Activated T-cell treated with anti-CD3 and anti-CD28 coated beads, Interleukin-2, amount 50 U/mL, for 4 hours (primary cell): ENCODE measurements at regions not wholly inside any gene's neighbourhood (a gene's known extent, or its start where the extent isn't known, plus 50 kb on each side); places are given as distances from the start of the nearest gene placed in this dataset.

Experiments
- ATAC-seq, 2 donors: fragments of 200-7000 bp; cut with Tn5 transposase; one replicate each; pipeline ENCODE4 v1.10.0; 2021
- DNase-seq: peaks from one replicate; pipeline ENCODE4 v3.0.0-alpha.2; 2020
- H3K27me3 Mint-ChIP-seq: one replicate; pipeline ENCODE4 v1.8.0; 2021; ENCODE audit warnings: low read depth, mixed read lengths
- H3K36me3 Mint-ChIP-seq: one replicate; pipeline ENCODE4 v1.8.0; 2022; ENCODE audit warnings: mixed read lengths; ENCODE audit not compliant: insufficient read depth
- H3K4me1 Mint-ChIP-seq: one replicate; pipeline ENCODE4 v1.8.0; 2021; ENCODE audit warnings: low read depth, mixed read lengths
- H3K4me3 Mint-ChIP-seq: one replicate; pipeline ENCODE4 v1.8.0; 2021; ENCODE audit warnings: mild to moderate bottlenecking, moderate library complexity, mixed read lengths
- H3K9me3 Mint-ChIP-seq: one replicate; pipeline ENCODE4 v1.8.0; 2021; ENCODE audit warnings: mixed read lengths

DNA sequence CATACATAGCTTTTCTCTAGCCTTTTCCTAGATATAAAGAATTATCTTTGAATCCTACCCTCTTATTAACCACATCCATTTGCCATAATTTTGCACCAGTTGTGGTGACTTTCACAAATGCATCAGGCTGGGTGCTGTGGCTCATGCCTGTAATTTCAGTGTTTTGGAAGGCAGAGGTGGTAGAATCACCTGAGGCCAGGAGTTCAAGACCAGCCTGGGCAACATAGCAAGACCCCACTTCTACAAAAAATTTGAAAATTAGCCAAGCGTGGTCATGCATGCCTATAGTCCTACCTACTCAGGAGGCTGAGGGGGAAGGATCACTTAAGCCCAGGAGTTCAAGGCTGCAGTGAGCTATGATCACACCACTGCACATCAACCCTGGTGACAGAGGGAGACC lies 672.4 kb upstream of the CHAC2 start:
- Mint-ChIP-seq H3K9me3 (no peaks in the 10 kb centered on the region), H3K36me3 (no peaks in the 10 kb centered on the region), H3K4me1 (no peaks in the 10 kb centered on the region), H3K27me3 (no peaks in the 10 kb centered on the region), H3K4me3 (no peak overlapping the region)
- DNase-seq: no peak
- ATAC-seq: no peak

GRCh38 chr2:53093355-53093754 lies 674.2 kb upstream of the CHAC2 start:
- no peaks in the 10 kb centered on the region for H3K27me3 Mint-ChIP-seq
- no peak for ATAC-seq
- H3K9me3 Mint-ChIP-seq: no peaks in the 10 kb centered on the region
- no peak overlapping the region for H3K4me3 Mint-ChIP-seq
- DNase-seq: no peak
- no peaks in the 10 kb centered on the region for H3K4me1 Mint-ChIP-seq
- no peaks in the 10 kb centered on the region for H3K36me3 Mint-ChIP-seq

DNA sequence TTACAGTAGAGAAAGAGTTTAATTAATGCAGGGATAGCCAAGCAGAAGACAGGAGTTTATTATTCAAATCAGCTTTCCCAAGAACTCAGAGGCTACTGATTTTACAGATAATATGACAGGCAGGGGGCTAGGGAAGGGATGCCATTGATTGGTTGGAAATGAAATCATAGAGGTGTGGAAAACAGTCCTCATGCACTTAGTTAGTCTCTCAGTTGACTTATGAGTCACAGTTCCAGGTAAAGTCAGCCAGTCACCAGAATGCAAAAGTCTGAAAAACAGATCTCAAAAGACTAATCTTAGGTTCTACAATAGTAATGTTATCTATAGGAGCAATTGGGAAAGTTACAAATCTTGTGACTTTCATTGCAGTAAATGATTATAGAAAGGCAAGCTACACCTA lies 676.4 kb upstream of the CHAC2 start:
- ATAC-seq (no peak), DNase-seq (no peak)
- H3K4me3 Mint-ChIP-seq: no peak overlapping the region
- no peaks in the 10 kb centered on the region for H3K36me3 Mint-ChIP-seq
- no peaks in the 10 kb centered on the region for H3K9me3 Mint-ChIP-seq
- H3K27me3 Mint-ChIP-seq: no peaks in the 10 kb centered on the region
- H3K4me1 Mint-ChIP-seq: no peaks in the 10 kb centered on the region

GRCh38 chr2:53087874-53088461 lies 679.6 kb upstream of the CHAC2 start:
- no peak for DNase-seq
- H3K9me3 Mint-ChIP-seq: peaks cover 3% of the 10 kb centered on the region

DNA sequence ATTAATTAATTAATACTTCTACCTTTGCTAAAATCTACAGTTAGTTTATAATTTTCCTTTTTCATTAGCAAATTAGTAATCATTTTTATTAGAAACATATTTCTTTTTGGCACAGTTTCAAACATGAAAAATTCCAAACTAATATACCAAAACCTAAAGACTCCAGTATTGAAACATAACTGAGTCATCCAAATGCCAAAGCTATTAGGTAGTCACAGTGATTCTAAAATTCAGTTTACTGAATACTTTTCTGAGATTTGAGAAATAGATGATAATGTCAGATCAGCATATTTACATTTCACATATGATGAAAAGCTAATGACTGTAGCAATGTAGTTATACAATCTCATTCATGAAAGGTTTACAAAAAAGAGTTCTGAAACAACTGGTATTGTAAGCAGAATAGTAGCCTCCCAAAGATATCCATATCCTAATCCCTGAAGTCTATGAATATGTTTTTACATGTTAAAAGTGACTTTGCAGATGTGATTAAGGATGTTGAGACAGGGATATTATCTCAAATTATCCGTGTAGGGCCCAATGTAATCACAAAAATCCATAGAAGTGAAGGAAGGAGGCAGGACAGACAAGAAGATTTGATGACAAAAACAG lies 680.2 kb upstream of the CHAC2 start:
- Mint-ChIP-seq H3K4me1 (no peaks in the 10 kb centered on the region), H3K9me3 (peaks cover 3% of the 10 kb centered on the region), H3K4me3 (no peak overlapping the region)

More at GRCh38 chr2:53087874-53088461, 679.6 kb upstream of the CHAC2 start:
- H3K36me3 Mint-ChIP-seq: no peaks in the 10 kb centered on the region
- H3K27me3 Mint-ChIP-seq: no peaks in the 10 kb centered on the region
- H3K4me1 Mint-ChIP-seq: no peaks in the 10 kb centered on the region
- no peak for ATAC-seq
- H3K4me3 Mint-ChIP-seq: no peak overlapping the region

GRCh38 chr2:53077413-53077812 lies 690.2 kb upstream of the CHAC2 start:
- peaks cover 11% of the 10 kb centered on the region for H3K9me3 Mint-ChIP-seq
- ATAC-seq: no peak
- DNase-seq: no peak
- H3K4me3 Mint-ChIP-seq: no peak overlapping the region
- no peaks in the 10 kb centered on the region for H3K36me3 Mint-ChIP-seq
- no peaks in the 10 kb centered on the region for H3K27me3 Mint-ChIP-seq
- no peaks in the 10 kb centered on the region for H3K4me1 Mint-ChIP-seq

More for the DNA sequence above, 680.2 kb upstream of the CHAC2 start:
- no peaks in the 10 kb centered on the region for H3K36me3 Mint-ChIP-seq
- DNase-seq (no peak), ATAC-seq (no peak)
- no peaks in the 10 kb centered on the region for H3K27me3 Mint-ChIP-seq

DNA sequence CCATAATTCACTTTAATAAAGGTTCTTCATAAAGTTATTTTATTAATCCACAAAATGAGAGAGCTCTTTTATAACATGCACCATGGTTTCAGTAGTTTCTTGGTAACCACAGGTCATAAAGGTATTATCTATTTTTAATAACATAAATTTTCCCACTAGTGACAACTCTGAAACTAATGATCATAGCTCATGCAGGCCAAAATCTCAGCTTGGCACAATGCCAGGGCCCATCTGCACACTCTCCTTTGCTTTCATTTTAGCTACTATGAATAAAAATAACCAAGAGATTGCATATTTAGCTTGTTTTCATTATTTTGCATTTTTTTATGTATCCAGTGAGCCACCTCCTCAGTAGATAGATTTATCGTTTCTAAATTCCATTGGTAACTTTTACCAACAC lies 691.8 kb upstream of the CHAC2 start:
- no peaks in the 10 kb centered on the region for H3K27me3 Mint-ChIP-seq
- H3K4me3 Mint-ChIP-seq: no peak overlapping the region
- DNase-seq (no peak), ATAC-seq (no peak)
- H3K9me3 Mint-ChIP-seq: peaks cover 4% of the 10 kb centered on the region
- H3K4me1 Mint-ChIP-seq: no peaks in the 10 kb centered on the region
- H3K36me3 Mint-ChIP-seq: no peaks in the 10 kb centered on the region

DNA sequence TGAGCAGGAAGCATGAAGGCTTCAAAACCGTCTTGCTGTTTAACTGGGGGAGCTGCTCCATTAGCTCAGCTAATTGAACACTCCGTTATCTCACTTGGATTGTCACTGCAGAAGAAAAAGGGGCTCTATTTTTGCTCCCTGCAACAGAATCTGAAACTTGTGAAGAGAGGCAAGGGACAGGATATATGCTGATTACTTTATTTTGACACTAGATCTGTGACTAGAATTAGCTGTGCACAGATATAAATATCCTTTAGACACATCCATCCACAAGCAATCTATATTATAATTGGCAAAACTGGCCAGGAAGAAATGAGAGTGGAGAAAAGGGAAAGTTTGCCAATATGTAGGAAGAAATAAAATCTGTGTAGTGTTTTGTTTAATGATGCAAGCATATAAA lies 700.1 kb upstream of the CHAC2 start:
- Mint-ChIP-seq H3K36me3 (no peaks in the 10 kb centered on the region), H3K4me1 (no peaks in the 10 kb centered on the region), H3K9me3 (peaks cover 9% of the 10 kb centered on the region), H3K27me3 (no peaks in the 10 kb centered on the region), H3K4me3 (no peak overlapping the region)
- ATAC-seq (no peak), DNase-seq (no peak)

DNA sequence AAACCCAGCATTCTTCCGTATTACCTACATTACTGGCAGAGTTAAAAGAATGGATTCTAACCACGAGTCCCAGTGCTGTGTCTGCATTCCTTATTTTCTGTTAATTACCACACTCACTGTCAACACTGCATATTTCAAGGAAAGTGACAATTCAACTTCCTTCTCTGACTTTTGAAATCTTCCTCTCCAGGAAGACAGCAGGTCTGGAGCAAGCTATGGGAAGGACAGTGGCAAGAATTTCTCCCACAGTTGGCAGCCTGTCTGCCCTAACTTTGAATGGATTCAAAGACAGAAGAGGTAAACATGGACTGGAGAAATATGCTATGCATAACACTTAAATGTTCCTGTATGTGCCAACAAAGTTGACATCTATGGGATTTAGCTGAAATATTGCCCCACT lies 700.5 kb upstream of the CHAC2 start:
- ATAC-seq (no peak), DNase-seq (no peak)
- Mint-ChIP-seq H3K4me3 (no peak overlapping the region), H3K27me3 (no peaks in the 10 kb centered on the region), H3K4me1 (no peaks in the 10 kb centered on the region), H3K36me3 (no peaks in the 10 kb centered on the region), H3K9me3 (peaks cover 9% of the 10 kb centered on the region)

DNA sequence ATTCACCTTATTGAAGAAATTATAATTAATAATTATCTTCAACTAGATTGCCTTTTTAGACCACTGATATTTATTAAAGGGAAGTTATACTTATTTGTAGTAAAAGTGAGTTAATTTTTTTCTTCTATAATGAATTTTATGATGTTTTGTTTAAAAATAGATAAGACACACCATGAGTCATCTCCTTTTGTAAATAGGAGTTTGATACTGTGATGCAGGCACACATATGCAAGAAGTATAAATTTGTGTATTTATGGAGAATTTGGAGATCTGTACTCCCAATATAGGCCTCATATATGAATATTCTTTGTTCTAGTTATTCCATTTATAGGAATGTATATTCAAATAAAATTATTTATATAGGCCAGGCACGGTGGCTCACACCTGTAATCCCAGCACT lies 703.5 kb upstream of the CHAC2 start:
- Mint-ChIP-seq H3K27me3 (no peaks in the 10 kb centered on the region), H3K36me3 (no peaks in the 10 kb centered on the region), H3K4me3 (no peak overlapping the region), H3K4me1 (no peaks in the 10 kb centered on the region), H3K9me3 (peaks cover 4% of the 10 kb centered on the region)
- ATAC-seq (no peak), DNase-seq (no peak)

DNA sequence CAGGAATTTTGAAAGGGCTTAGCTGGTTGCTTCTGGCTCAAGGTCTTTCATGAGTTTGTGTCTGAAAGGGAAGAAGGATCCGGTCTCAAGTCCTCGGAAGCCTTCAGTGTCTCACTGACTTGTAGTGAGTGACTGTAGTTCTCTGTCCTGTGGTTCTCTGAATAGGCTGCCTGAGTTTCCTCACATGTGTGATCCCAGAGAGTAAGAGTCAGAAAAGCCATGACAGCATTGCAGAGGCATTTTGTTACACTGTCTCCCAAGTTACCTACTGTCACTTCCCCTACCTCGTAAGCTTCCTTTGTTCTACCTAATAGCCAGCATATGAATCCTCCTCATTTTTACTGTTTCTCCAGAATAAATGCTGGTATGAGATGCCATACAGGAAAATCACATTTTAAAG lies 709.1 kb upstream of the CHAC2 start:
- no peak for DNase-seq
- Mint-ChIP-seq H3K27me3 (no peaks in the 10 kb centered on the region), H3K36me3 (no peaks in the 10 kb centered on the region), H3K4me3 (no peak overlapping the region), H3K9me3 (no peaks in the 10 kb centered on the region), H3K4me1 (no peaks in the 10 kb centered on the region)
- ATAC-seq: no peak

- peaks cover 4% of the 10 kb centered on the region for H3K9me3 Mint-ChIP-seq
- H3K4me3 Mint-ChIP-seq: no peak overlapping the region
- no peak for ATAC-seq
- no peaks in the 10 kb centered on the region for H3K27me3 Mint-ChIP-seq
- H3K4me1 Mint-ChIP-seq: no peaks in the 10 kb centered on the region
- no peaks in the 10 kb centered on the region for H3K36me3 Mint-ChIP-seq
- DNase-seq: no peak
These were observed 713.7 kb upstream of the CHAC2 start for GRCh38 chr2:53053937-53054336.

DNA sequence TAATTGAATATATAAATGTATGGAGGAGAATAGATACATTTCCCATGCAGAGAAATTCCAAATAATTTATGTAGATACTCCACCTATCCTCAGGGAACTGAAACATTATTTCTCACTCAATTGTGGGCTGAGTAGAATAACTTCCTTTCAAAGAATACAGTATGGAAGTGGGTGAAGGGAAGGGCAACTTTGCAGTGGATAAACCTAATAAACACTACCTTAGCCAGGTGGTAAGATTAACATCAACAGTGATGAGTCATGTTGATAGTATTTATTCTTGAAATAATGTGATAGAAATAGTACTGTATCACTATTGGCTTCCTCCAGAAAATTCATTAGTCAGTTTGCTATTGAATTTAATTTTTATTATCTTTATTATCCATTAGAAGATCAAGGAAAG lies 716.4 kb upstream of the CHAC2 start:
- ATAC-seq (no peak), DNase-seq (no peak)
- Mint-ChIP-seq H3K36me3 (no peaks in the 10 kb centered on the region), H3K9me3 (peaks cover 4% of the 10 kb centered on the region), H3K4me3 (no peak overlapping the region), H3K4me1 (no peaks in the 10 kb centered on the region), H3K27me3 (no peaks in the 10 kb centered on the region)

GRCh38 chr2:53040536-53041229 lies 726.9 kb upstream of the CHAC2 start:
- H3K36me3 Mint-ChIP-seq: no peaks in the 10 kb centered on the region
- no peak for ATAC-seq
- no peaks in the 10 kb centered on the region for H3K9me3 Mint-ChIP-seq
- H3K4me3 Mint-ChIP-seq: no peak overlapping the region
- no peak for DNase-seq
- no peaks in the 10 kb centered on the region for H3K4me1 Mint-ChIP-seq
- no peaks in the 10 kb centered on the region for H3K27me3 Mint-ChIP-seq

GRCh38 chr2:53036196-53036595 lies 731.4 kb upstream of the CHAC2 start:
- H3K27me3 Mint-ChIP-seq: no peaks in the 10 kb centered on the region
- H3K4me3 Mint-ChIP-seq: no peak overlapping the region
- ATAC-seq (no peak), DNase-seq (no peak)
- no peaks in the 10 kb centered on the region for H3K4me1 Mint-ChIP-seq
- H3K9me3 Mint-ChIP-seq: no peaks in the 10 kb centered on the region
- H3K36me3 Mint-ChIP-seq: no peaks in the 10 kb centered on the region
